Sigmoid colon (tissue), 3 donors: ENCODE measurements at regions not wholly inside any gene's neighbourhood (a gene's known extent, or its start where the extent isn't known, plus 50 kb on each side); places are given as distances from the start of the nearest gene placed in this dataset.

Experiments
- POLR2A ChIP-seq, 2 donors: fragments of 450-650 bp; IDR thresholded peaks; one replicate each; pipeline ENCODE4 v1.6.1; 2016; ENCODE audit warnings: antibody characterized with exemption in 2 of 2, mild to moderate bottlenecking in 2 of 2, moderate library complexity in 2 of 2
- TF ChIP-seq, protein P1 (sequence below), 4 experiments: fragments of 450-650 bp in 3 of 4; fragments of 200-600 bp in 1 of 4; IDR thresholded peaks; one replicate each; pipeline ENCODE4 v1.5.1; 2016 to 2019; ENCODE audit warnings: antibody characterized with exemption in 4 of 4, mild to moderate bottlenecking in 3 of 4, moderate library complexity in 2 of 4

DNA sequence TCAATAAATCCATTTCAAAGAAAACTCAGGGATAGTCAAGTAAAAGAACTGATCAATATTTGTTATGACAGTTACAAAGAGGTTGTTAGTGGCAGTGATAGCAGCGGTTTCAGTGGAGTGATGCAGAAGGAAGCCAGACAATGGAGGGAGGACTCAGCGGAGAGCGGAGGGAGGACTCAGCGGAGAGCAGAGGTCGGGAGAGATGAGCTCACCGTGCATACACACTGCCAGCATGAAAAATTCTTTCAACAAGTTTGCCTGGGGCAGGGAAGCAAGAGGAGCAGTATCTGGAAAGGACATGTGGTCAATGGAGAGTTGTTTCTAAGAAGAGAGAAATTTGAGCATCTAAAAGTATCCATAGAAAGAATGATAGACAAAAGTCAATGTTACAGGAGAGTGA lies 60.9 kb upstream of the BCL11A start:
- TF ChIP-seq, protein P1, sequence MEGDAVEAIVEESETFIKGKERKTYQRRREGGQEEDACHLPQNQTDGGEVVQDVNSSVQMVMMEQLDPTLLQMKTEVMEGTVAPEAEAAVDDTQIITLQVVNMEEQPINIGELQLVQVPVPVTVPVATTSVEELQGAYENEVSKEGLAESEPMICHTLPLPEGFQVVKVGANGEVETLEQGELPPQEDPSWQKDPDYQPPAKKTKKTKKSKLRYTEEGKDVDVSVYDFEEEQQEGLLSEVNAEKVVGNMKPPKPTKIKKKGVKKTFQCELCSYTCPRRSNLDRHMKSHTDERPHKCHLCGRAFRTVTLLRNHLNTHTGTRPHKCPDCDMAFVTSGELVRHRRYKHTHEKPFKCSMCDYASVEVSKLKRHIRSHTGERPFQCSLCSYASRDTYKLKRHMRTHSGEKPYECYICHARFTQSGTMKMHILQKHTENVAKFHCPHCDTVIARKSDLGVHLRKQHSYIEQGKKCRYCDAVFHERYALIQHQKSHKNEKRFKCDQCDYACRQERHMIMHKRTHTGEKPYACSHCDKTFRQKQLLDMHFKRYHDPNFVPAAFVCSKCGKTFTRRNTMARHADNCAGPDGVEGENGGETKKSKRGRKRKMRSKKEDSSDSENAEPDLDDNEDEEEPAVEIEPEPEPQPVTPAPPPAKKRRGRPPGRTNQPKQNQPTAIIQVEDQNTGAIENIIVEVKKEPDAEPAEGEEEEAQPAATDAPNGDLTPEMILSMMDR (IDR thresholded peaks at IDR 0.05) = no peak
- TF ChIP-seq POLR2A (IDR thresholded peaks at IDR 0.05) = no peak
